ENCODE measurements at regions not wholly inside any gene's neighbourhood (a gene's known extent, or its start where the extent isn't known, plus 50 kb on each side); places are given as distances from the start of the nearest gene placed in this dataset.

DNA sequence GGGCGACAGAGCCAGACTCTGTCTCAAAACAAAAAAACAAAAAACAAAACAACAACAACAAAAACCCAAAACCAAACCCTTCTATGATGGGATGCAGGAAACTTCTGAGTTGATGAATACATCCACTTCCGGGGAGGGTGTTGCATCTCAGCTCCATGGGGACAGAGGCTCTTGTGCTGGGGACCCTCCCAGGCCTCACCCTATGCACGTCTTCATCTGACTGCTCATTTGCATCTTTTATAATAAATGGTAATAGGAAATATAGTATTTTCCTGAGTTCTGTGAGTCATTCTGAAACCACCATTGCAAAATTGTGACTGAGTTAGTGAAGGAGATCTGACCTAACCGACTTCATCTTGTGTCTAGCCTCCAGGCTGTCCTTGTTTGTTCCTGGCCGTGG is 109.5 kb upstream of the SLC28A3 start:
- no peak overlapping the region for H3K4me3 ChIP-seq (ENCODE audit: low read depth, low read length)
- FAIRE-seq, result no peak
- H3K36me3 ChIP-seq (ENCODE audit: control insufficient read depth, insufficient read depth, low read length), result no peaks in the 10 kb centered on the region
- H3K27me3 ChIP-seq (ENCODE audit: control insufficient read depth, insufficient read depth, low read length), result peaks cover 16% of the 10 kb centered on the region
- TF ChIP-seq, protein P1, sequence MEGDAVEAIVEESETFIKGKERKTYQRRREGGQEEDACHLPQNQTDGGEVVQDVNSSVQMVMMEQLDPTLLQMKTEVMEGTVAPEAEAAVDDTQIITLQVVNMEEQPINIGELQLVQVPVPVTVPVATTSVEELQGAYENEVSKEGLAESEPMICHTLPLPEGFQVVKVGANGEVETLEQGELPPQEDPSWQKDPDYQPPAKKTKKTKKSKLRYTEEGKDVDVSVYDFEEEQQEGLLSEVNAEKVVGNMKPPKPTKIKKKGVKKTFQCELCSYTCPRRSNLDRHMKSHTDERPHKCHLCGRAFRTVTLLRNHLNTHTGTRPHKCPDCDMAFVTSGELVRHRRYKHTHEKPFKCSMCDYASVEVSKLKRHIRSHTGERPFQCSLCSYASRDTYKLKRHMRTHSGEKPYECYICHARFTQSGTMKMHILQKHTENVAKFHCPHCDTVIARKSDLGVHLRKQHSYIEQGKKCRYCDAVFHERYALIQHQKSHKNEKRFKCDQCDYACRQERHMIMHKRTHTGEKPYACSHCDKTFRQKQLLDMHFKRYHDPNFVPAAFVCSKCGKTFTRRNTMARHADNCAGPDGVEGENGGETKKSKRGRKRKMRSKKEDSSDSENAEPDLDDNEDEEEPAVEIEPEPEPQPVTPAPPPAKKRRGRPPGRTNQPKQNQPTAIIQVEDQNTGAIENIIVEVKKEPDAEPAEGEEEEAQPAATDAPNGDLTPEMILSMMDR (IDR thresholded peaks at IDR 0.05; ENCODE audit: insufficient read depth, low read length, severe bottlenecking), result no peak
- DNase-seq (ENCODE audit: low read depth), result peak; percentile 24

GRCh38 chr9:84456527-84456926 is 116.0 kb upstream of the SLC28A3 start:
- Histone ChIP-seq H3K4me3 (ENCODE audit: low read depth, low read length) (no peak overlapping the region), H3K36me3 (ENCODE audit: control insufficient read depth, insufficient read depth, low read length) (no peaks in the 10 kb centered on the region), H3K27me3 (ENCODE audit: control insufficient read depth, insufficient read depth, low read length) (peaks cover 10% of the 10 kb centered on the region)
- FAIRE-seq, result no peak
- TF ChIP-seq, protein P1 (IDR thresholded peaks at IDR 0.05; ENCODE audit: insufficient read depth, low read length, severe bottlenecking), result no peak
- DNase-seq (ENCODE audit: low read depth), result no peak

DNA sequence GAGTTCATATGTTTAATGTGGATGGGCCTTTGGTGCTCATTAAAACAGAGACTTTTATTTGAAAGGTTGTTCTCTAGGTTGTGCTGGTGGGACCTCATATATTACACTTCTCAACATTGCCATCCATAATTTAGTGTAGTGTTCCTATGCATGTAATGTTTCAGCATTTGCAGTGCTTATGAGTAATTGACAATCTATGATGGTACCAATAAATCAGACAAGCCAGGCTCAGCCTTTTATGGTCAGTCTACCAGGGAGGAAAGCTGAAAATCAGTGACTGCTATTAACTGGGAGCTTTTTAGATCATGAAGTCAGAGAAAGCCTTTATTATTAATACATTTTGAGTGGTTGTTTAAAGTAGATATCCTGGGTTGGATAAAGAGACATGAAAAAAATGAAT is 120.1 kb upstream of the SLC28A3 start:
- Histone ChIP-seq H3K4me3 (ENCODE audit: low read depth, low read length) (no peak overlapping the region), H3K27me3 (ENCODE audit: control insufficient read depth, insufficient read depth, low read length) (no peaks in the 10 kb centered on the region), H3K36me3 (ENCODE audit: control insufficient read depth, insufficient read depth, low read length) (no peaks in the 10 kb centered on the region)
- FAIRE-seq (no peak), DNase-seq (ENCODE audit: low read depth) (no peak)
- TF ChIP-seq, protein P1 (IDR thresholded peaks at IDR 0.05; ENCODE audit: insufficient read depth, low read length, severe bottlenecking), result no peak

DNA sequence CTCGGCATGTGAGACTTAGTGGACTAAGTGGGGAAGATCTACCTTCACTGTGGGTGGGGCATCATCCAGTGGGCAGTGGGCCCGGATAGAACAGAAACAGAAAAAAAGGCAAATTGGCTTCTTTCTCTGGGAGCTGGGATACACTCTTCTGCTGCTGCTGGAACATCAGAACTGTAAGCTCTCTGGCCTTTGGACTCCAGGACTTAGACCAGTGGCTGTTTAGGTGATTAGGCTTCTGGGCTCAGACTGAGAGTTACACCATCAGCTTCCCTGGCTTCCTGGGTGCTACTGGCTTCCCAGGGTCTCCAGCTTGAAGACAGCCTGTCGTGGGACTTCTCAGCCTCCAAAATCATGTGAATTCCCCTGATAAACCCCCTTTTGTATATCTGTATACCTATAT is 122.7 kb upstream of the SLC28A3 start:
- no peak for FAIRE-seq
- TF ChIP-seq, protein P1 (IDR thresholded peaks at IDR 0.05; ENCODE audit: insufficient read depth, low read length, severe bottlenecking), result no peak
- Histone ChIP-seq H3K27me3 (ENCODE audit: control insufficient read depth, insufficient read depth, low read length) (no peaks in the 10 kb centered on the region), H3K36me3 (ENCODE audit: control insufficient read depth, insufficient read depth, low read length) (no peaks in the 10 kb centered on the region), H3K4me3 (ENCODE audit: low read depth, low read length) (no peak overlapping the region)
- no peak for DNase-seq (ENCODE audit: low read depth)

GRCh38 chr9:84466580-84467285 is 126.2 kb upstream of the SLC28A3 start:
- FAIRE-seq, result no peak
- H3K4me3 ChIP-seq (ENCODE audit: low read depth, low read length), result no peak overlapping the region
- no peak for DNase-seq (ENCODE audit: low read depth)
- no peaks in the 10 kb centered on the region for H3K27me3 ChIP-seq (ENCODE audit: control insufficient read depth, insufficient read depth, low read length)
- no peaks in the 10 kb centered on the region for H3K36me3 ChIP-seq (ENCODE audit: control insufficient read depth, insufficient read depth, low read length)
- TF ChIP-seq, protein P1 (IDR thresholded peaks at IDR 0.05; ENCODE audit: insufficient read depth, low read length, severe bottlenecking), result no peak

- Histone ChIP-seq H3K27me3 (ENCODE audit: control insufficient read depth, insufficient read depth, low read length) (no peaks in the 10 kb centered on the region), H3K4me3 (ENCODE audit: low read depth, low read length) (no peak overlapping the region), H3K36me3 (ENCODE audit: control insufficient read depth, insufficient read depth, low read length) (no peaks in the 10 kb centered on the region)
- FAIRE-seq, result no peak
- TF ChIP-seq, protein P1 (IDR thresholded peaks at IDR 0.05; ENCODE audit: insufficient read depth, low read length, severe bottlenecking), result no peak
- no peak for DNase-seq (ENCODE audit: low read depth)
These were observed 131.3 kb upstream of the SLC28A3 start for GRCh38 chr9:84471816-84472215.

Measured in bronchial epithelial cell (primary cell).